Kasumi-1 (cell line): ENCODE measurements at regions not wholly inside any gene's neighbourhood (a gene's known extent, or its start where the extent isn't known, plus 50 kb on each side); places are given as distances from the start of the nearest gene placed in this dataset.
"Not testable (repeated sequence)": the region's sequence is repeated elsewhere in the genome, so short reads cannot be mapped to it uniquely, and the experiment has no call there.

ENCODE experiments used
- DNase-seq, 2 experiments: peaks; one replicate each; lab custom pipeline; 2025; lab: John Stamatoyannopoulos, UW

DNA sequence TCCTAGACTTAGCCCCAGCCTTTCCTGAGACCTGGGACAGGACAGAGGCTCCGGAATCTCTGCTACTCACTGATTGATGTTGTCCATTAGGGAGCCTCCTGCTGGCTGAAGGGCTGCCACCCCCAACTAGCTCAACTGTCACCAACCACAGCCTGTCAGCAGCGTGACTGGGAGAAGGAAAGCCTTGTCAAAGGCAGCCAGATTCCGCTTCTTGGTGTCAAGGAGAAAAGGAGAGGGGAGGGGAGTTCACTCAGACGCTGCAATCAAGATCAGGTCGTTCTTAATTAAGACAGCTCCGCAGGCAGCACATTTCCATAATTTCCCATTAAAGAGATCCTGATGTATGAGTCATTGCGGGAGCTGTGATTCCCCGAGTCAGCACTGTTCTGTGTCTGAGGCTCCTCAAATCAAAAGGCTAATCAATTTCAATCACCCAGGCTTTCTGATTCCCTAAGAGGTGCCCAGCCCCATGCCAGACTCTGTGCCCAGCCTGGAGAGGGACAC, 152.8 kb upstream of the ZBED5 start:
- DNase-seq: no peak

DNA sequence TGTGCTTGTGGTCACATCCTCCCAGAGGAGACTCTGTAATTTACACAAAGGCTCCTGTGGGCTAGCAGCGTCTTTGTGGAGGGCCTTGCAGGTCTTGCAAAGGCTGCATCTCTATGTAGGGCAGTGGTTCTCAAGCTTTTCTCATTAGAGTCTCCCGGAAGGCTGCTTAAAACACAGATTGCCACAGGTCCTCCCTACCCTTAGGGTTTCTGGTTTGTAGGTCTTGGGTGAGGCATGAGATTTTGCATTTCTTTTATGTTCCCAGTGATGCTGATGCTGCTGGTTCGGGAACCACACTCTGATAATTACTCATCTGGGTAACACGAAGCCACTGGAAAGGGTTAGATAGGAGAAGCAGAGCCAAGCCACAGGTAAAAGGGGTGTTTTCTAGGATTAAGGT, 151.3 kb upstream of the ZBED5 start:
- DNase-seq: no peak

DNA sequence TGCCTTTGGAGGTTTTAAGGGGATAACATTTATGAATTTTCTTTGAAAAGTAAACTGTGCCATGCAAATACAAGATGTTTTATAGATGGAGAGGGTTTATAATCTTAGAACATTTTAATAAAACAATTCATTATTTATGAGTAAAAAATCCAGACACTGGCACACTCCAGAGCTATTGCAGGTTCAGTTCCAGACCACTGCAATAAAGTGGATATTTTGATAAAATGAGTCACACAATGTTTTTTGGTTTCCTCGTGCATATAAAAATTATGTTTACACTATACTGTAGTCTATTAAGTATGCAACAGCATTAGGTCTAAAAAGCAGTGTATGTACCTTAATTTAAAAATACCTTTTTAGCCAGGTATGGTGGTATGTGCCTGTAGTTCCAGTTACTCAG, 146.2 kb upstream of the ZBED5 start:
- no peak for DNase-seq

DNA sequence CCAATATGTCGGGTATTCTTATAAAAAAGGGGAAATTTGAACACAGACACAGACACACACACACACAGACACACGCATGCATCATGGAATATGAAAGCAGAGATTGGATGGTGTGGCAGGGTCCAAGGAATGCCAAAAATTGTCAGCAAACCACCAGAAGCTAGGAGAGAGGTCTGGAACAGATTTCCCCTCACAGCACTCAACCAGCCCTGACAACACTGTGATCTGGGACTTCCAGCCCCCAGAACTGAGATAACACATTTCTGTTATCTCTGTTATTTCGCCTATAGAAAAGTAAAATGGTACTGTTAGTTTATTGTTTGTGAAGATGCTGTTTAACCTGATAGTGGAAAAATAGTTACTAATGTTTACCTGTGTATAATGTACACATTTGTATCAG, 145.4 kb upstream of the ZBED5 start:
- no peak for DNase-seq

DNA sequence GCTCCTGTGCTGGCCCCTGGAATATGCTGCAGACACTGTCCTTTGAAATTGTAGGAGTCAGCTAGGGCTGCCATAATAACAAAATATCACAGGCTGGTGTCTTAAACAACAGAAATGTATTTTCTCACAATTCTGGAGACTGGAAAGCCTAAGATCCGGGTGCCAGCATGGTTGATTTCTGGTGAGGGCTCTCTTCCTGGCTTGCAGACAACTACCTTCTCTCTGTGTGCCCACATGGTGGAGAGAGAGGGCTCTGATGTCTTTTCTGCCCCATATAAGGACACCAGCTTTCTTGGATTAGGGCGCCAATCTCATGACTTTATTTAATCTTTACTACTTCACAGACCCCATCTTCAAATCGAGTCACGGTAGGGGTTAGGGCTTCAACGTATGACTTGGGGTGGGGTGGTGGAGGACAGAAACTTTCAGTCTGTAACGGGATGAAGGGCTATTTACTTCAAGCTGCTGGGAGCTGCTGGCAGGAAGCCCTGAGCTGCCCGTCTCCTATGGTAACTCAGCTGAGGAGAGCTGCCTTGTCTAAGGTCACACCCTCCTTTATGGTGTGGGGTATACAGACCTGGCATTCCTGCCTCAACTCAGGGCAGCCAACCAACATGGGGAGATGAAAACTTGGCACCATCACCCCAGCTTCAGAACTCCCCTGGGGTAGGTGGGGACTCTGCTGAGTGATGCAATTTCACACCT, 142.9 kb upstream of the ZBED5 start:
- no peak for DNase-seq

DNA sequence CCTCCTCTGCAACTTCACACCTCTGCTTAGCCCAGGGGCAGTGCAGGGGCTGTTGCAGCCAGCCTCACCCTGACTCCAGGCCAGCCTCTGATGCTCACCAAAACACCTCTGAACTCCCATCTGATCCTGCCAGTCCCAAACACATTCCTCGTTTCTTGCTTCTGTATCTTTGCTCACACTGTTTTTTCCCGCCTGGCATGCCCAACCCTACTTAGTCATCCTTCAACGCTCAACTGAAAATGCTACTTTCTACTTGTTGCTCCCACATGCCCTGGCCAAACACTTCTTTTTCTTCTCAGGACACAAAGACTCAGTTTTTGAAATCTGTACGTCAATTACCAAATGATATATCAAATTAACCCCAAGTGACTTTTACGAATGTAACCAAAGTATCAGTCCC, 140.8 kb upstream of the ZBED5 start:
- no peak for DNase-seq

DNA sequence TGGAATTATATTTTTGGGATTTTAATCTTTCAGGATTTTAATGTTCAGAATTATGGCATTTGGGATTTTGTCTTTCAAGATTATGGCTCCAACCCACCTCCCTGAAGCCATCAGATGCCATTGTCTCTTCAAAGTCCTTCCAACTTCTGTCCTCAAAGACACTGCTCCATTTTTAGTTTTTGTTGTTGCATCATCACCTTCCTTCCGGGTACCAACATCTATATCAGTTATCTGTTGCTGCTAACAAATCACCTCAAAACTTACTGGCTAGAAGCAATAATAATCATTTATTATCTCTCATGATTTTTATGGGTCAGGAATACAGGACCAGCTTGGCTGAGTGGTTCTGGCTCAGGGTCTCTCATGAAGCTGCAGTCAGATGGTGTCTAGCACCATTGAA, 138.8 kb upstream of the ZBED5 start:
- no peak for DNase-seq

DNA sequence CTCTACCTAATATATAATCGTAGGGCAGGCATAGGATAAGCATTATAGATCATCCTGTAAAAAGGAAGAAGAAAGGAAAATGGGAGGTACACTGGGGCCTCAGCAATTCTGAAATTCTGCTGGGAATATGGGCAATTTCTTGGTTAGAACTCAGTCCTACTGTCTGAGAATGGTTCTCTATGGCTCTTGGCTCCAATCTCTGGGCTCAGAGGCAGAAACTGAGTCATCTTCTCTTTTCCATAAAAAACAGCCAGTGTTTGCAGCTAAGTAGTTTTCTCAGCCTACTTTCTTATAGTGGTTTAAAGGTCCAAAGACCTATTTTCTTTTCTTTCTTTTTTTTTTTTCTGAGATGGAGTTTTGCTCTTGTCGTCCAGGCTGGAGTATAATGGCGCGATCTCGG, 135.8 kb upstream of the ZBED5 start:
- DNase-seq: no peak

DNA sequence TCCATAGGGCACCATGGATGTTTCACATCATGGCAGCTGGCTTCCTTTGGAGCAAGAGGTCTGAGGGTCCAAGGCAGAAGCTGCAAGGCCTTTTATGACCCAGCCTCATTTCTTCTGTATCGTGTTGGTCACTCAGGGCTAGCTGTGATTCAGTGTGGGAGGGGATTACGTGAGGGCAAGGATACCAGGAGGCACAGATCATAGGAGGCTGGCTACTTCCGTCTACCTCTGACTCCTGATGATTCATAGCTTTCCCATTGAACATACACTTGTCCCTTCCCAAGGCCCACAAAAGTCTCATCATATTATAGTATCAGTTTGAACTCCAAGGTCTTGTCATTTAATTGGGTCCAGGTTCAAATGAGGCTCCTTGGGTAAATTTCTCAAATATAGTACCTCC, 135.3 kb upstream of the ZBED5 start:
- no peak for DNase-seq

DNA sequence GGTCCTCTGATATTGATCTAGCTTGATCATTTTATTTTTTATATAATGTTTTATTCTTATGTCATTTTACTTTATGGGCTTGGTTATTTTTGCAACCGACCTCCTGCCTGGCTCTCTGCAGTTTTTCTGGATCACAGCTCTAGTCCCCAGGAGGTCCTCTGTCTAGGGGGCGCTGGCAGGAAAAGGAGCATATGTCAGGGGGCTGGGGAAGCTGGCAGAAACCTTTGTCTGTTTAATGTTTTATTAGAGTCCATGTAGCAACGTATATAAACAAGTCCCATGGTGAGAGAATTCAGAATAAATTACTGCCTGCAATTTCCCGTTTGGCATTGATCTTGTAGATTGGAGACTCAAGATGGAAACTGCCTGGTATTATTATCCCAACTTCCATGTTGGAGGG, 133.5 kb upstream of the ZBED5 start:
- DNase-seq: no peak

DNA sequence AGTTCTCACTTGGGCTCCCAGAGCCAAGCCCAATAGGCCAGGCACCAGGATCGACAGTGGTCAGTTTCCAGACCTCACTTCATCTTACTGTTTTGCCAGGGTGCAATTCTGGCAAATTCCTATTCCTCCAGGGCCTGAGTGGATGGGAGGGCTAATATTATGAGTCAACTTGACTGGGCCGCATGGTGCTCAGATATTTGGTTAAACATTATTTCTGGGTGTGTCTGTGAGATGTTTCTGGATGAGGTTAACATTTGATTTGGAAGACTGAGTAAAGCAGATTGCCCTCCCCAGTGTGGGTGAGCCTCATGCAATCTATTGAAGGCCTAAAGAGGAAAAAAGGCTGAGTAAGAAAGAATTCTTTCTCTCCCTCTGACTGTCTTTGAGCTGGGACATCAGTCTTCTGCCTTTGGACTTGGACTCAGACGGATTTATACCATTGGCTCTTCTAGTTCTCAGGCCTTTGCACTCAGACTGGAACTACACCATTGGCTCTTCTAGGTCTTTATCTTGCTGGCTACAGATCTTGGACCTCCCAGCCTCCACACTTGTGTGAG, 132.9 kb upstream of the ZBED5 start:
- no peak for DNase-seq

DNA sequence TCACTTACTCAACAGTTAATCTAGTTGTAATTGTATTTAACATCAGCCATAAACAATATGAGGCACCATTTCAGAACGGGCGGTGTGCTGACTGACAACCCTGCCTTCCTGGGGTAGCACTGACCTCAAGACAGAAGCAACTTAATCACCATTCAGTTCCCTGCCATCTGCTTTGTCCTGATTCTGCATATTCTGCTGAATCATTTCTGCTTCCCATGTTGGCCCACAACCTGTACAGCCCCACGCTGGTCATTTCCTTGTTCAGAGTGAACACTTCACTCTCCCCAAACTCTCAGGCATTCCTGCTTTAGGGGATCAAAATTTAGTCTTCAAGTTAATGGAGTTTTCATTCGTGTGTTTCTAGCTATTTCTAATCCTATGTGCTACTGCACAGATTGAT, 132.3 kb upstream of the ZBED5 start:
- no peak for DNase-seq

DNA sequence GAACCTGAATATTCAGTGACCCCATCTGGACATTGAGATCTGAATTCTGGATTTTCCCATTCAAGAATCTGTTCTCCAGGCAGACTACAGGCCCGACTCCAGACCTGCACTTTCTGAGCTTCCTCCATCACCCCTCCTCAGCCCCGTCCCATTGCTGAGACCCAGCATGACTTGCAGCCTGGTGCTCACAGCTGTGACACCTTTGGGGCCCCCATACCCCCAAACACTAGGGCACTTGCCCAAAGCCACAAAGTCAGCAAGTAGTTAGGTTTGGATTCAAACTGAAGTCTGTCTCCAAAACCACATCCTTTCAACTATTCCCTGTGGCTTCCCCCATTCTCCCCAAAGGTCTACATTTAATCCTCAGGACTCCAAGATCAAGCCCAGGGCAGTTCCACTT, 128.2 kb upstream of the ZBED5 start:
- DNase-seq: no peak

DNA sequence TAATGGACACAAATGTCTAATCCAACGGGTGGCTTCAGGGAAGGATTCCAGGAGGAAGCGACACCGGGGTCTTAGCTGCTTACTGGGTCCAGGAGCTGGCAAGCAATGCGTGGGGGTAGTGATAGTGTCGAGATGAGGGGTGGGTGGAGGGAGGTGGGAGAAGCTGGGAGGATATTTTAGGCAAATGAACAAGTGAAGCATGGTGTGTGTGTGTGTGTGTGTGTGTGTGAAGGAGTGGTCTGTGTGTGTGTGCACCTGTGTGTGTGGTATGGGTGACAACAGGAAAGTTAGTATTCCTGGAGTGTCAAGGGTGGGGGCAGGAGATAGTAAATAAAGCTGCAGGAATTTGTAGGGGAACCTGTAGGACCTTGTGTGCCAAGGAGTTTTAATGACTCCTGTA, 126.9 kb upstream of the ZBED5 start:
- DNase-seq: no peak

DNA sequence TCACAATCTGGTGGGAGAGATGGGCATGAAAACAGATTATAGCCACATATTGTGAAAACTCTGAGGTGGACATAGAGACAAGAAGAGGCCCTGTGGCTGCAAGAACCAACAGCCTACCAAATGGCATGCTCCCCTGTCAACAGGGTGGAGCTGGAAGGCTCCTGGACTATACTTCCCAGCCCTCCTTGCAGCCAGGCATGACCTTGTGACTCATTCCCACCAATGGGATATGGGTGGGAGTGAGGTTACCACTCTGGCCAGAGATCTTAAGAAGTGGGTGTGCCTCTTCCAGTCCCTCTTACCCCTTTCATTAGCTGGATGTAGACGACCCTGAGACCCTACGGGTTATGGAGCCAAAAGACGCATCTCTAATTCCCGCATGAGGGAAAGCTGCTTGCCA, 126.4 kb upstream of the ZBED5 start:
- no peak for DNase-seq

DNA sequence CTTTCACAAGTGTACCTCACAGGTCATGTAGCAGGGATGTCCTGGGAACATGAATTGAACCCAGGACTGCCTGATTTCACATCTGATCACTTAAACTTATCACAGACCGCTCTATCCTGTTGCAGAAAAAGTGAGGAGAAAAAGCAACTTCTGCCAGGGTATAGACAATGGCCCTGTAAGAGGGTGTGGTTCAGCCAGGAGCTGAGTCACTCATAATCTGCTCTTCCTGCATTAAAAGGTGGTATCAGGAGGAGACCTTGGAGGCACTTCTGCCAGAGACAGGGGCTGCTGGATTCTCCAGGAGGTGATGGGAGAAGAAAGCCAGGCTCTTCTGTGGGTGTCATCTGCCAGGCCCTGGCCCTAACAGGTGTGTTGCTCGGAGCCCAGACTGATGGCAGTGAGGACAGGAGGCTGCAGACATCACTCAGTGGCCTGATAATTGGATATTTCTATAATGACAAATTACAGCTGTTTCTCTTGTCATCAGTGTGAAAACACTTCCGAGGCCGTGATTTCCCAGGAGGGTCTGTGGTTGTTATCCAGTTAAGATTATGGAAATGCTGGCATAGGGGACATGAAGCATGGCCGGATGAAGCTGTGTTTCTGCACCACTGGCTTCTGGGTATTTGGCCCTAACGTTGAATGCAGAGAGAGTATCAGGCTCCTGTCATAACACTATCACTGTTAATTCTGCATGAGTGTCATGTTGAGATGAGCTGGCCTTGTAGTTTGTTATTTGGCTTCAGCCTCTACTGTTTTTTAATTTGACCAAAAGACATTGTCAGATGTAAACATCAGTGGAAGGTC, 125.1 kb upstream of the ZBED5 start:
- DNase-seq: no peak

DNA sequence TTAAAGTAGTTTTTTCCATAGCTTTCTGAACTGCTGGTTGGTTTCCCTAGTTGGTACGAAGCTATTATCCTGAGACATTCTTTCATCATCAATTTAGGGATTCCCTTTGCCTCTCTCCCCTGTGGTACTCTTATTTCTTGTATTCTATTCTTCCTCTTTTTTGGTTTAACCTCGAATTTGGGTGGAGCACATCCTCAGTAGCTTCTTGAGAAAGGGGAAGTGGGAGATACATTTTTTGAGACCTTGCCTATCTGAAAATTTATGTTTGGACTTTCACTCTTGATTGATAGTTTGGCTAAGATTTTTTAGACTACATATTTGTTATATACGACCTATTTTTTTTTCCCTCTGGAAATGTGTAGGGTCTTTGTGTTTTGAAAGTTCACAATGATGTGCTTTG, 121.7 kb upstream of the ZBED5 start:
- peak; percentile 92 to 94 for DNase-seq

DNA sequence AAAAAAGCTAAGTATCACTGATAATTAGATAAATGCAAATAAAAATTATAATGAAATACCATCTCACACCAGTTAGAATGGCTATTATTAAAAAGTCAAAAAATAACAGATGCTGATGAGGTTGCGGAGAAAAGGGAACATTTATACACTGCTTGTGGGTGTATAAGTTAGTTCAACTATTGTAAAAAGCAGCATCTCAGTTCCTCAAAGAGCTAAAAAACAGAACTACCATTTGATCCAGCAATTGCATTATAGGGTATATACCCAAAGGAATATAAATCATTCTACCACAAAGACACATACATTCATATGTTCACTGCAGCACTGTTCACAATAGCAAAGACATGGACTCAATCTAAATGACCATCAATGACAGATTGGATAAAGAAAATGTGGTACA, 120.3 kb upstream of the ZBED5 start:
- DNase-seq: no peak

DNA sequence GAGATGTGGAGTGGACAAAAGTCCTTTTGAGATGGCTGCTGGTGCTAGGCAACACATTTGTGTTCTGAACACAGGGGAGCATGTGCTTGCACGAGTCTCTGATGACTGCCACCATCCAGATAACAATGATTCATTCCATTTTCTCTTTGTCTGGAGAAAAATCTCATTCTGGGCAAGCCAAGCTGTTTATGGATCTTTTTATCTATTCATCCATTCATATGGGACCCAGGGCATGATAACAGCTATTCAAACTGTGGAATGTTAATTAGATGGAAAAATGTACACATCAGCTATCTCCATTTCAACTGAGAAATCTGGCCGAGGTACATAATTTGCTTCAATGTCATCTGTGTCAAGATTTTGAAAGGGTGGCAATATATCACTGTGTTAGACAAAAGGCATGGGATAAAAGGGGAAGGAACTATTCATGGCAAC, 117.5 kb upstream of the ZBED5 start:
- no peak for DNase-seq

DNA sequence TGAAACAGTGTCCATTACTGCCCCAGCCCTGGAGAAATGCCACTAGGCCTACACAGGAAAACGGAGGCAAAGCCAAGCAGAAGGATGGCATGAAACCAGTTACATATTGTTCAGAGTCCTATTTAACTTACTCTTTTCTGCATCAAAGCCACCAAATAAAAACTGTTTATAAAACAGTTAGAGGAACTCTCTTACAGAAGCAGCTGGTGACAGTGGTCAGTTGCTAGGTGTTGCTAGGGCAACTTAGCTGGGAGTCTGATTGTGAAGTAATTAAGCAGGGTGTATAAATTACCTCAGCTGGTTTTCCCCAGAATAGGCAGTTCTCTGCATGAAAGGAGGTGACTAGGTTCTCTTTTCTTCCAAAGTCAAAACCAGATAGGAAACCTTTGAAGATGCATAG, 115.6 kb upstream of the ZBED5 start:
- DNase-seq: no peak

DNA sequence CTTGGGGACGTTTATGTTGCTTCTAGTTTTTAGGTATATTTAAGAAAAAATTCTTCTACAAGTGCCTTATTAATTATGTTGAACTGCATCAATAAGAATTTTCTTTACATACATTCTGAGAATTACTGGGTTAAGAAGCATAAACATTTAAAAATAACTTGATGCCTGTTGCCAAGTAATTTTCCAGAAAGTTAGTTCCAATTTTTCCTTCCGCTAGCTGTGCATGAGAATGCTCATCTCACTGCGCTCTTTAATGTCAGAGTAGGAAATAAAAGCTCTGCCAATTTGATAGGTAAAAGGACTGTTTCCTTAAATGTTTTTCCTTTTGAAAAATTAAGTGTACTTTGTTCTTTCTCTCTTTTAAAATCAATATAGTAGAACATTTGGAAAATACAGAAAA, 113.1 kb upstream of the ZBED5 start:
- no peak for DNase-seq

DNA sequence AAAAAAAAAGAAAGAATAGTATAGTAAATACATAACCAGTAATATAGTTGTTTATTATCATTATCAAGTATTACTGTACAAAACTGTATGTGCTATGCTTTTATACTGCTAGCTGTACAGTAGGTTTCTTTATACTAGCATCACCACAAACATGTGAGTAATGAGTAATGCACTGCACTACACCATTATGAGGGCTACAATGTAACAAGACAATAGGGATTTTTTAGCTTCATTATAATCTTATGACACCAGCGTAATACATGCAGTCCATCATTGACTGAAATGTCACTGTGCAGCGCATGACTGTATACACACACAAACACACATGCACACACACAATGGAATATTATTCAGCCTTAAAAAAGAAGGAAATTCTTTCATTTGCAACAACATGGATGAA, 111.5 kb upstream of the ZBED5 start:
- DNase-seq: no peak

DNA sequence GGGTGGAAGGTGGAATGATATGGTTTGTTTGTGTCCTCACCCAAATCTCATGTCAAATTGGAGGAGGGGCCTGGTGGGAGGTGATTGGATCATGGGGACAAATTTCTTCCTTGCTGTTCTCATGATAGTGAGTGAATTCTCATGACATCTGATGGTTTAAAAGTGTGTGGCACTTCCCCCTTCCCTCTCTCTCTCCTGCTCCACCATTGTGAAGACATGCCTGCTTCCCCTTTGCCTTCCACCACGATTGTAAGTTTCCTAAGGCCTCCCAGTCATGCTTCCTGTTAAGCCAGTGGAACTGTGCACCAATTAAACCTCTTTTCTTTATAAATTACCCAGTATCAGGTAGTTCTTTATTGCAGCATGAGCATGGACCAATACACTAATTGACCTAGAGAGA, 99.0 kb upstream of the ZBED5 start:
- not testable (repeated sequence) for DNase-seq
